GM19397 (cell line): ENCODE measurements at regions not wholly inside any gene's neighbourhood (a gene's known extent, or its start where the extent isn't known, plus 50 kb on each side); places are given as distances from the start of the nearest gene placed in this dataset.
"Not testable (repeated sequence)": the region's sequence is repeated elsewhere in the genome, so short reads cannot be mapped to it uniquely, and the experiment has no call there.

ENCODE experiments used
- ATAC-seq: cut with Tn5 transposase; IDR thresholded peaks from one replicate; pipeline ENCODE4 v1.9.1; 2021; ENCODE audit warnings: mild to moderate bottlenecking, moderate library complexity; ENCODE audit not compliant: unreplicated experiment

- no peak for ATAC-seq
Measured at GRCh38 chr3:162369306-162369705, 872.7 kb downstream of the OTOL1 start.

DNA sequence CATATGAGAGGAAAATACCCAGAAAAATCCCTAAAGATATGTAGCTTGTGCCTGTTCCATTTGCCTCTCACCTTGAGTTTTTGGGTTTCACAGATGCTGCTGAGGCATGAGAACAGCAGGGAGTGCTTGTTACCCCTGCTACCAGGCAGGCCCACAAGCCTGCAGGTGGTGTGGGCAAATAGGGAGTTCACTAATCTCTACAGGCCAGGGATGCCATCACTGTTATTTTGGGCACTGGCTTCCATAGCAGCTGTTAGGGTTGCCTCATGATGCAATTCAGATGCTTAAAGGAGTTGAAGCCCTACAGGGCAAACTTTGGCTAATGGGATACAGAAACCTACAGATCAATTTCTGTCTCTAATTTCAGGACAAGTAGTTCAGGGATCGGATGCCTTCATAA, 873.5 kb downstream of the OTOL1 start:
- no peak for ATAC-seq

DNA sequence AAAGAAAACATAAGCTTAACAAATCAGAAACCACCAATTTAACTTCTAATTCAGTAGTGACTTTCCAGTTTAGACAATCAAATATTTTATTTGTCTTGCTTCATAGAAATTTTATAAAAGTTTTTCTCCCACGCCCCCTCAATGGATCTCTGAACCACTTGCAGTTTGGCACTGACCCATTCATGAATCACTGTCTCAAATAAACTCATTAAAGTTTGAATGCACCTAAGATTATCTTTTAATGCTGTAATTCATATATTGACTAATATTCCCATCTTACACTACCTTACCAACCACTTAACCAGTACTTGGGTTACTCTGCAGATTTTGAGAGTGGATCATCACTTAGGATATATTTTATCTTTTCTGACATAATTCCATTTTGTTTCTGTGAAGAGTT, 880.2 kb downstream of the OTOL1 start:
- no peak for ATAC-seq

DNA sequence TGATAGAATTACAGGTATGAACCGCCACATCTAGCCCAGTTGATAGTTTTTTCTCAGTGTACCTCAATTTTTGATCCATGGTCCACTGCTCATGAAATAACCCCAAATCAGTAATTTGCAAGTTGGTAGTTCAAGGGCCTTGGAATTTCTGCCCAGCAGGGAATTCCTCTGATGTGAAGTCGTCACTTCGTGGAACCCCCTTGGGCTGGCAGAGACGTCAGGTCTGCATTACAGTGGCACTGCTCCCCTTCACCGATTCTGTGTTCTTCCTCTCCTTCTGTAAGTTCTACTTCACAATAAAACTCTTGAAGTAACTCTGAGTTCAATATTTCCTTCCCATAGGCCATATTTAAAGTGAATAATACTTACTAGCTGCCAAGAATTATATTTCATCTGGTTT, 881.0 kb downstream of the OTOL1 start:
- ATAC-seq, result no peak

DNA sequence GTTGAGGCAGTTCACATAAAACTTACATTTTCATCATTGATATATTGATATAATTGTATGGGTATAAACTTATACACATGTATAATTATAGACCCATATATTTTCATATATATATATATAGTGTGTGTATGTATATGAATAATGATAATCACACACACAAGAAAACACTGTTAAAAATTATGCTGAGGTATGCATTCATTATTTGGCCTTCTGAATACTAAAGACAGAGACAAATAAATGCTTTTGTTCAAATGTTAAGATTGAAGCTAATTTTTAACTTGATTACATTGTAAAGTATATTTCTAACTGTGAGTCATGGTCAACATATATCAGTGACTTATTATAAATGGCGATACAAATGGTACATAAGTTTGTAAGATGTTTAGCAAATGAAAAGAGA, 888.8 kb downstream of the OTOL1 start:
- ATAC-seq, result no peak

DNA sequence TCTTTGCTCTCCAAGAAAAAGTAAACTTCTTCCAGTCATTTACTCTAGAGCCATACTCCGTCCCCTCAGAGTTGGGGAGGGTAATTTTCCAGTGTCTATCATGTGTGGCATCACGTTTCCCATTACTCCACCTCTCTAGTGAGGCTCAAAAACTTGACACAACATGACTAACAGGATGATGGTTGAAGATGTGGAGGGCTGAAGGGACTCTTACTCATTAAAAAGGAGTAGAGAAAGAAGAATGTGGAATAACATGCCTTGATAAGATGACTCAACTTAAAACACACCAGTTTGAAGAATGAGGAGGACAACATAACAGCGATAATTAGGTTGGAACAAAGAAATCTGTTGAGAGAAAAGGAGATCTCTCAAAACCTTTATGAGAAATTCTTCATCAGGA, 894.3 kb downstream of the OTOL1 start:
- ATAC-seq, result no peak

- ATAC-seq, result no peak
Measured at GRCh38 chr3:162391301-162391700, 894.7 kb downstream of the OTOL1 start.

DNA sequence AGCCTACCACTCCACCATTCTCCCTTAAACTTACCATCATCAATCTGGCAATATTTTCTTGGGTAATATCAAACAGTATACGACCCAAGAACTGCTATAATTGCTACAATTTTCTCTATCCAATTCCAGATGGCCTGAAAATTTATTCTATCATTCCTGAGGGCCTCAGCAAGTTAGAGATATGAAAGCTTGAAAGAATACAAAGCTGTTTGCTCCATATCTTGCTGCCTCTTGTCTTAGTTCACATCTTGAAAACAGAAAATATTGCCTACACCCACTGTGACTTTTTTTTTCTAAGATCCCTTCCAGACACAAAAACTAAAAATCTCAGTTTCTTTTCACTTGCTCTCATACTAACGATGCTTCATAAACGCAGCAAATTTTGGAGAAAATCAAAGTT, 898.9 kb downstream of the OTOL1 start:
- no peak for ATAC-seq

DNA sequence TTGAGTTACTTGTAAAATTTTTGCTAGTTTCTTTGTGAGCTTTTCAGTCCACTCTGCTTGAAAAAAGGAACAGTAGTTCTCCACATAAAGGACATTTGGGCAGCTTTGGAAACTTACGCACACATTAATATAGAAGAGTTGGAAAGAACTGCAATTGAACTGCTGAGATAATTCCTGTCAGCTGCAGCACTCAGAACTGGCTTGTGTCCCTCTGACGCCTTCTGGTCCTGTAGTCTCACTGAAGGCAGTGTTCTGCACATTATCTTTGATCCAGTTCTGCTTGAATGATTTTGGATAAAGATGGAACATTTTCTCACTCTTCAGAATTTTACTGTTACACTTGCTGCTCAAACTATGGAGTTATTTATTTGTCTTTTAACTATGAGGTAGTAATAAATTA, 901.9 kb downstream of the OTOL1 start:
- ATAC-seq, result no peak

DNA sequence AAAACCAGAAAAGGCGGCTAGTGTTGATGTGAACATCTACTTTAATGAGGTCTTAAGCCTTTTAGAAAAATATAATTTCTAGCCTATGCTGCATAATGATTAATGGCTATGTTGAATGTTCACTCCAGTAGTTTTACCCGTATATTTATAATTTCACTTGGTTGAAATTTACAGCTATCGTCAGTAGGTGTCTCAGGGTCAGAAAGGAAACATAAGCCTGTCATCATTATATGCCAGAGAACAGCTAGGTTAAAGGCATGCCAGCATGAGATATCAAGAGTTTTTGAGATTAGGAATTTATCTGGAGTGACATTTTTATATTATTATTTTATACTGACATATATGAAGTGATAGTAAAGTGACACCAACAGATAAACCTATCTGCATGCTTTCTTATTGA, 904.1 kb downstream of the OTOL1 start:
- no peak for ATAC-seq

GRCh38 chr3:162411556-162411955, 914.9 kb downstream of the OTOL1 start:
- not testable (repeated sequence) for ATAC-seq

- ATAC-seq, result no peak
Measured at GRCh38 chr3:162421721-162422120, 925.1 kb downstream of the OTOL1 start.

- ATAC-seq, result no peak
Measured at GRCh38 chr3:162428192-162428591, 931.6 kb downstream of the OTOL1 start.

DNA sequence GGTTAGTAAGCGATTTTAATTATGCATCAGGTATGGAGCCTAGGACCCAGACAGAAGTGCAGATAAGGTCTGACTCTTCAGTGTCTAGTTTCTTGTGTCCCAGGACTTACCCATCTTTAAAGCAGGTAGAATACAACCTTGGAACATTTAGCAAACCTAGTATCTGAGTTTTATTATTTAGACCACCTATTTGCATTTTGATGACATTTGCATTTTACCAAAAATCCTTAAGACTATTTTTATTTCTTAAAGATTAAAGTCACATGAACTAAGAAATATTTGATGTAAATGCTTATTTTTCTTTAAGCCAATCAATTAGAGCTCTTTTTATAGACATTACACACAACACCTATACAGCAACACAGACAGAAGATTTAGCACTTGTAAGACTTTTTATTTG, 939.1 kb downstream of the OTOL1 start:
- no peak for ATAC-seq

- ATAC-seq, result no peak
Measured at GRCh38 chr3:162436826-162437225, 940.2 kb downstream of the OTOL1 start.

GRCh38 chr3:162437480-162437879, 940.9 kb downstream of the OTOL1 start:
- no peak for ATAC-seq

GRCh38 chr3:162441716-162442115, 945.1 kb downstream of the OTOL1 start:
- no peak for ATAC-seq

- ATAC-seq, result no peak
Measured at GRCh38 chr3:162443376-162443775, 946.8 kb downstream of the OTOL1 start.

- ATAC-seq, result no peak
Measured at GRCh38 chr3:162468791-162469190, 972.2 kb downstream of the OTOL1 start.

- no peak for ATAC-seq
Measured at GRCh38 chr3:162487138-162487537, 990.5 kb downstream of the OTOL1 start.

- ATAC-seq, result no peak
Measured at GRCh38 chr3:162489853-162490252, 993.2 kb downstream of the OTOL1 start.

GRCh38 chr3:162491952-162492351, 995.3 kb downstream of the OTOL1 start:
- ATAC-seq, result no peak

DNA sequence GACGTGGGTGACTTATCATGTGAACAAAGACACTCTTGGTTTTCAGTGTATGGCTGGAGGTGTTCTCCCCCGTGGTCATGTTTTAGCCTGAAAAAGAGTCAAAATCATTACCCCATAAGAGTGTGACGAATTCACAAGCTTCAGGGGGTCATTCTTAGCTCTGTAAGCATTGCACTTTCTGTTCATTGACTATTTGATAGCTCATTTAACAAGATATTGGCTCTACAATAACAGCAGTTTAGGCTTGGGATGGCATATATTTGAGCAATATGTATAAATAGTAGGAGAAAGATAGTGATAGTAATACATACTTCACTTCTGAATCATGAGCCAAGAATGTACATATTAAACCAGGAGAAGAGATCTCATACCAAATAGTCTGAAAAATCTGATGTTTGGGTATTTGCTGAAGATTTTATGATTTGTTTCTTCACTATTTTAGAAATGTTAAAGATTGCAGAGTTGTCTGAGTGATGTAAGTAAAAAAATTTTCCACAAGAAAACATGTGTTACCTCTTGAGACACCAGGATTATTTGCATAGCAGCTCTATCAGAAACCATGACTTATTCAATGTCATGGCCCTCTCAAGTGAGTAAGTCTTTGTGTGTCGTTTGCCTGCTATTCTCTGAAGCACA, 996.0 kb downstream of the OTOL1 start:
- ATAC-seq, result no peak
